ENCODE measurements at regions not wholly inside any gene's neighbourhood (a gene's known extent, or its start where the extent isn't known, plus 50 kb on each side); places are given as distances from the start of the nearest gene placed in this dataset.

- no peak for DNase-seq (ENCODE audit: low read depth in 2 of 2)
These were observed 93.6 kb upstream of the LPP start for GRCh38 chr3:188060264-188060835.

- DNase-seq (ENCODE audit: low read depth in 2 of 2), result peak; percentile 5 to 53
These were observed 93.0 kb upstream of the LPP start for GRCh38 chr3:188060840-188061544.

- no peak for DNase-seq (ENCODE audit: low read depth in 2 of 2)
These were observed 91.7 kb upstream of the LPP start for GRCh38 chr3:188062216-188062615.

GRCh38 chr3:188064831-188065493 is 89.0 kb upstream of the LPP start:
- no peak for DNase-seq (ENCODE audit: low read depth in 2 of 2)

GRCh38 chr3:188066141-188066540 is 87.8 kb upstream of the LPP start:
- no peak for DNase-seq (ENCODE audit: low read depth in 2 of 2)

GRCh38 chr3:188067932-188068331 is 86.0 kb upstream of the LPP start:
- DNase-seq (ENCODE audit: low read depth in 2 of 2), result peak in 1 of 2 donors; percentile 65

- no peak for DNase-seq (ENCODE audit: low read depth in 2 of 2)
These were observed 85.6 kb upstream of the LPP start for GRCh38 chr3:188068342-188068741.

GRCh38 chr3:188071636-188072035 is 82.3 kb upstream of the LPP start:
- no peak for DNase-seq (ENCODE audit: low read depth in 2 of 2)

GRCh38 chr3:188076176-188076575 is 77.8 kb upstream of the LPP start:
- DNase-seq (ENCODE audit: low read depth in 2 of 2), result no peak

- DNase-seq (ENCODE audit: low read depth in 2 of 2), result no peak
These were observed 76.7 kb upstream of the LPP start for GRCh38 chr3:188077160-188077799.

GRCh38 chr3:188080091-188080490 is 73.9 kb upstream of the LPP start:
- no peak for DNase-seq (ENCODE audit: low read depth in 2 of 2)

- DNase-seq (ENCODE audit: low read depth in 2 of 2), result no peak
These were observed 71.9 kb upstream of the LPP start for GRCh38 chr3:188082031-188082430.

GRCh38 chr3:188082450-188082849 is 71.5 kb upstream of the LPP start:
- no peak for DNase-seq (ENCODE audit: low read depth in 2 of 2)

- no peak for DNase-seq (ENCODE audit: low read depth in 2 of 2)
These were observed 70.9 kb upstream of the LPP start for GRCh38 chr3:188083011-188083410.

- no peak for DNase-seq (ENCODE audit: low read depth in 2 of 2)
These were observed 69.0 kb upstream of the LPP start for GRCh38 chr3:188084752-188085583.

GRCh38 chr3:188085584-188086560 is 68.1 kb upstream of the LPP start:
- DNase-seq (ENCODE audit: low read depth in 2 of 2), result no peak

- no peak for DNase-seq (ENCODE audit: low read depth in 2 of 2)
These were observed 64.8 kb upstream of the LPP start for GRCh38 chr3:188088948-188089685.

- no peak for DNase-seq (ENCODE audit: low read depth in 2 of 2)
These were observed 63.2 kb upstream of the LPP start for GRCh38 chr3:188090620-188091309.

GRCh38 chr3:188091746-188092145 is 62.2 kb upstream of the LPP start:
- no peak for DNase-seq (ENCODE audit: low read depth in 2 of 2)

Data from dermis microvascular lymphatic vessel endothelial cell (primary cell).